NCI-H524 (cell line): ENCODE measurements at regions not wholly inside any gene's neighbourhood (a gene's known extent, or its start where the extent isn't known, plus 50 kb on each side); places are given as distances from the start of the nearest gene placed in this dataset.
"Not testable (repeated sequence)": the region's sequence is repeated elsewhere in the genome, so short reads cannot be mapped to it uniquely, and the experiment has no call there.

Experiments used
- DNase-seq, 2 experiments: peaks; one replicate each; lab custom pipeline; 2025; lab: John Stamatoyannopoulos, UW

DNA sequence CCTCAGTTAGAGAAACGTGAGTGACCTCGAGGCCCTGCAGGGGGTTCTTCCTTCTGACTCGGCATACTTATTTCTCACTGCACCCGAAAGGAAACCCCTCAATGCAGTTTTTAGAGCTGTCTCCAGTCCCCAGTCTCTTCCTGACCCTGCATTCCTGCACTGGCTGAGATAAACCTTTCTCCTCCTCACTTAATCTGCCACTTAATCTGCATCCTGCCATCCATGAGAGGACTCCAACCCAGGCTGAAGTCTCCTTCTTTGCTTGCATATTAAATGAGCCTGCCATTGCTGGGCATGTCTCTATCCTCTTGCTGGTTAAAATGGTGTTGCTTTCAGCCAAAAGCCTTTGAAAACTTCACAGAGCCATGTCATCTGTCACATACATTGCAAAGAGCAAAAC, 125.6 kb upstream of the GATA6 start:
- no peak for DNase-seq

GRCh38 chr18:22044474-22045220, 124.7 kb upstream of the GATA6 start:
- no peak for DNase-seq

- no peak for DNase-seq
Measured at GRCh38 chr18:22045221-22045918, 124.0 kb upstream of the GATA6 start.

DNA sequence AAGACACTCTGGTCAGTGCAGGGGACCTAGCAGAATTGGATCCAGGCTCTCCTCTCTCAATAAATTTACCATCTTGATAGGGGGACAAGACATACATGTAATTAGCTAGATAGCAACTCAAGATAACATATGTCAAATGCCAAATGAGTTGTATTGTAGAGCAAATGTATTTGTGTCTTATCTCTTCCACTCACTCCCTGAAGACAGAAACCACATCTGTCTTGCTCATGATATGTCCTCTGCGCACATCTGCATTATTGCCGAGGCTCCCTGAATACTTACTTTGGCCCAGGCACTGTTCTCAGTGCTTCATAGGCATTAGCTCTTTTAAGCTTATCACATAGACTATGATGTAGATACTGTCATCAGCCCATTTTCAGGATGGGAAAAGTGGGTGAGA, 122.9 kb upstream of the GATA6 start:
- no peak for DNase-seq

DNA sequence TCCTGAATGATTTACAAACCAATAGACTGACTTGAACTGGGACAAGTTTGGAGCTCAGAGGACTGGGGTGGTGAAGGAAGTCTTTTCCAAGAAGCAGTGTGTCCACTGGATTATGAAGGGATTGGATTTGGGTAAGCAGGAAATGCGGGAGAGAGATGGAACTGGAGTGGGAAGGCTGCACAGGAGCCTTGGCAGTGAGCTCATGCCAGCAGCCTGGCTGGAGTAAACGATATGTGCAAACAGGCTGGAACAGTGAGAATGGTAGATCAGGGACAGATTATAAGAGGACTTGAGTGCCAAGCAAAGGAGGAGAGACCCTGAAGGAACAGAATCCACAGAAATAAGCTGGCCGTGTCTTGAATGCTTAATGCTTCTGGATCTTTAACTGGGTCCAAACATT, 121.9 kb upstream of the GATA6 start:
- DNase-seq: no peak

DNA sequence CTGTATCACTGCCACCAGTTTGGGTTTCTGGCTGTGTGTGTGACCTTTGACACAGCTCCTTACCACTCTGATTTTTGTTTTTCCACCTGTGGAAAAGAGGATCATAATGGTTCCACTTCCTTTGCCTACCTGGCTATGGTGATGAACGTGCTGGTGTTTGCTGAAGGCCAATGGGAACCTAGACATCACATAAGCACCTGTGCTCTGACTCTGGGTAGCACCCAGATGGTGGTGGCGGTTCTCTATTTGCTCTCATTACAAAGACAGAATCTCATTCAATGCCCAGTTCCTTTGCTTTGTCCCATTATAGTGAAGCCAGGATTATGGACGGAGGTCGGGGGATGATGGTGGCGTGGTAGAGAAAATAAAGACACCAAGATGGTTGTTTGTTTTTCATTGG, 121.2 kb upstream of the GATA6 start:
- no peak for DNase-seq

DNA sequence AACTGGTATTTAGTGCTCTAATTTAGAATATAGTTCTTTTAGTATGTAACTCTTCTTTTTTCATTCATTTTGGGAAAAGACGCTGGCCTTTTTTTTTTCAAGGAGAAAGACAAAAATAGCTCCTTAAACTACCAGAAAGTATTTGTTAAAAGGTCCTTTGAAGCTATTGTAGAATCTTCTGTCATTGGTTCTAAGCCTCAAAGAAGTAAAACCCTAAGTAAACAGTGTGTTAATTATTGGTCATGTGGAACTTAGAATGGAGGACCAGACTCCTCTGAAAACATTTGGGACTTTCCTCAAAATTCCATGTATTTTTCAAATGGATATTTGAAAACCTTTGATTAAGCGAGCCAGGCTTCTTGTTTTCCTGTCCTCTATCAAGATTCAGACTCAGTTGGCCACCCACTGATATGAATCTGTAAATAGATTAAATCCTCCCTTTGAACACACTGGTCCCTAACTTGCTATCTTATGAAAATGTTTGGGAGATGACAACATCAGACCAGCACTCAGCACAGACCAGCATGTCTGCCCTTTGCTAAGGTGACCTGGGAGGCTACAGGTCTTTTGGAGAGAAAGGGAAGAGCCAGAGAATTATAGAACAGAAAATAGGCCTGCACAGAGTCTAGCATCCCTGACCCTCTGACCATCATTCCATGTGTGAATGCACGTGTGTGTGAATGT, 120.3 kb upstream of the GATA6 start:
- no peak for DNase-seq

DNA sequence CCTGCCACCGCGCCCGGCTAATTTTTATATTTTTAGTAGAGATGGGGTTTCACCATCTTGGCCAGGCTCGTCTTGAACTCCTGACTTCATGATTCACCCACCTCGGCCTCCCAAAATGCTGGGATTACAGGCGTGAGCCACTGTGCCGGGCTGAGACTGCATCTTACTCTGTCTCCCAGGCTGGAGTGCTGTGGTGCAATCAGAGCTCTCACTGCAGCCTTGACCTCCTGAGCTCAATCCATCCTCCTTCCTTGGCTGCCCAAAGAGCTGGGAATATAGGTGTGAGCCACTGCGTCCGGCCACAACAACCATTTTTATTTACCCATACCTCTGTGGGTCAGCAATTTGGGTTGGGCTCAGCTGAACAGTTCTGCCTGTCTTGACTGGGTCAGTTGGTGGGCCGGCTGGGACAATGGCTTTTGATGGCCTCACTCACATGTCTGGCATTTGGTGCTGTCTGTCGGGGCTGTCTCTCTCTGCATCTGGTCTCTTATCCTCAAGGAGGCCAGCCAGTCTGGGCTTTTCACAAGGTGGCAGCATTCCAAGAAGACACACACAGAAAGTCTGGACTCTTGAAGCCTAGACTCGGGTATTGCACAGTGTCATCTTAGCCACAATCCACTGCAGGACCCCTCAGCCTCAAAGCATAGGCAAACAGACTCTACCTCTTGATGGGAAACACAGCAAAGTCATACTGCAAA, 116.8 kb upstream of the GATA6 start:
- DNase-seq: peak; percentile 72 to 80

DNA sequence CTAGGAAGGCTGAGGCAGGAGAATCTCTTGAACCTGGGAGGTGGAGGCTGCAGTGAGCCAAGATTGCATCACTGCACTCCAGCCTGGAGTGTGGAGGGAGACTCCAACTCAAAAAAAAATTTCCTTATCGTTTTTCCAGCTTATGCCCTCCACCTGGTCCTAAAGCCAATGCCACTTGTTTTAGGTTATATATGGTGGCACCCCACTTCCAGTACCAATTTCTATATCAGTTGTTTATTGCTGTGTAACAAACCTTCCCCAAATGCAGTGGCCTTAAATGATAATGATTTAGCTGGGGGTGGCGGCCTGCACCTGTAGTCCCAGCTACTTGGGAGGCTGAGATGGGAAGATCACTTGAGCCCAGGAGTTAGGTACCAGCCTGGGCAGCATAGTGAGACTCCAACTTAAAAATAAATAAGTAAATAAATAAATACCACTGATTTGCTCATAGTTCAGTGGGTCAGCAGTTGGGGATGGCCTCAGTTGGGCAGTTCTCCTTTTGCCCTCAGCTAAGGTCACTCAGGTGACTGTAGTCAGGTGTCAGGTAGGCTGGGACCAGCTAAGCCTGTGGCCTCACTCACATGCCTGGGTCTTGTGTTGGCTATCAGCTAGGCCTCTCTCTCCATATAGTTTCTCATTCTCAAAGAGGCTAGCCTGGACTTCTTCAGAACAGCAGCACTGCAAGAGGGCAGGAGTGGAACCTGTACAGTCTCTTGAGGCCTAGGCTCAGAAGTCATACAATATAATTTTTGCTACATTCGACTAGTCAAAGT, 113.7 kb upstream of the GATA6 start:
- DNase-seq: no peak

GRCh38 chr18:22056950-22057349, 112.4 kb upstream of the GATA6 start:
- no peak for DNase-seq

DNA sequence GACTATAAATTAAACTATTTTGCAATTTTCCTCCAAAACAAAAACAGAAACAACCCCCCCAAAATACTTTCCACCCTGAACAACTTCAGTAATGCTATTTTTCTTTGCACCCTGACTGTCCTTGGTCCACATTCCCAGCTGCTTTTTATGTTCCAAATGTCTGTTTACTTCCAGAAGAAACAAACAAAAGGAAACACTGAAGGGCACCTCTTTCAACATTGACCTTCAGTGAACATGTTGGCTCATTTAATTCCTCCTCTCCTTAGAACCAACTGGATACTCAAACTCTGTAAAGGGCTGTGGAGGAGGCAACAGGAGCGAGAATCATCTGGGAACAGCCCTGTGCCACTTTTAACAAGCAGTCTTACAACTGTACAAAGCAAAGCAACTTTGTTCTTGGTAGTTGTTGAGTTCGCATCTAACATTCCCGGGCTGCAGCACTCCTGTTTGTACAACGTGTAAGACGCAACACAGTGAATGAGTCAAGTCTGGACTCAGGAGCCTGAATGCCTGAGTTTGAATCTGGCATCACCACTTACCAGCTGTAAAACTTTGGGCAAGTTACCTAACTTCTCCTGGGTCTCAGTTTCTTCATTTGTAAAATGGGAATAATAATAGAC, 111.4 kb upstream of the GATA6 start:
- no peak for DNase-seq

DNA sequence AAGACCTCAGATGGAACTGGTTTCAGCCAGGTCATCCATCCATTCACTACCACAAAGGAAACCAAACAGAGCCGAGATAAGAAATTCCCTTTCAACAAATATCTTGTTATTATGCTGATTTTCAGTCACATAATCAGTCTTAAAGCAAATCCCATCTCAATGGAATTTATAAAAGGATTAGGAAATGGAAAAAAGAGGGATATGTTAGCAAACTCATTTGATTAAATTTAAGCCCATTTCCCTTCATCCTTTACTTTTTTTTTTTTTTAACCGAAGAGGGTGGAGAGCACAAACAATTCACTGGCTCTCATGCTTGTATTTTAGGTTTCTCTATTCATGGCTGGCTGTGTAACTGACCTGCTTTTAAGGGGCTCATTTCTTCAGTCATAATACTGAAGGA, 109.0 kb upstream of the GATA6 start:
- no peak for DNase-seq

- DNase-seq: no peak
Measured at GRCh38 chr18:22063102-22063501, 106.3 kb upstream of the GATA6 start.

DNA sequence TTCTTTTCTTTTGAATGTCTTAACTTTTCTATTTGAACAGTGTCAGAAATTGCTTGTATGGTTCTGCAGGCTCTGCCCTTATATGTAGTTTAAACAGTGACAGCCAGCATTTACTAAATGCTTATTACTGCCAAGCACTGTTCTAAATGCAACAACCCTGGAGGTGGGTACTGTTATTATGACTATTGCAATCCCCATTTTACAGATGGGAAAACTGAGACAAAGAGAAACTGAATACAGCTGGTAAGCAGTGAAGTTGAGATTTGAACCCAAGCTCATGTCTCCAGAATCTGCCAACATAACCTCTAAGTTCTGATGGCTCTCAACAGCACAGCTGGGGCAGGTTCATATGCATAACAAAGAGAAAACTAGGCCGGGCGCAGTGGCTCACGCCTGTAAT, 105.7 kb upstream of the GATA6 start:
- DNase-seq: no peak

DNA sequence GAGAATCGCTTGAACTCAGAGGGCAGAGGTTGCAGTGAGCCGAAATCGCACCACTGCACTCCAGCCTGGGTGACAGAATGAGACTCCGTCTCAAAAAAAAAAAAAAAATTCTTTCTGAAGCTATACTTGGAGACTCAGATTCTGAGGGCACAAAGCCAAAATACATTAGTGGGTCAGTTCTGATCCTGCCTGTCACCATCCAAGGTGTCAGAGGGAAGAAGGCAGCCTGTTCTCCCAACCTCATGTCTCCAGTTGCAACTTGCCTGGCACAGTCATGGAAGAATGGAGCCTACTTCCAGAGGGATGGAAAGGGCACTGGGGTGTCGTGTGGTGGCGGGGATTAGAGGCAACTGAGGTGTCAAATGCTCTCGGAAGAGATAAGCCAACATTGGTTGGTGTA, 104.8 kb upstream of the GATA6 start:
- DNase-seq: no peak

- DNase-seq: no peak
Measured at GRCh38 chr18:22065311-22065710, 104.1 kb upstream of the GATA6 start.

- no peak for DNase-seq
Measured at GRCh38 chr18:22066083-22066485, 103.3 kb upstream of the GATA6 start.

- DNase-seq: no peak
Measured at GRCh38 chr18:22067109-22067508, 102.3 kb upstream of the GATA6 start.

DNA sequence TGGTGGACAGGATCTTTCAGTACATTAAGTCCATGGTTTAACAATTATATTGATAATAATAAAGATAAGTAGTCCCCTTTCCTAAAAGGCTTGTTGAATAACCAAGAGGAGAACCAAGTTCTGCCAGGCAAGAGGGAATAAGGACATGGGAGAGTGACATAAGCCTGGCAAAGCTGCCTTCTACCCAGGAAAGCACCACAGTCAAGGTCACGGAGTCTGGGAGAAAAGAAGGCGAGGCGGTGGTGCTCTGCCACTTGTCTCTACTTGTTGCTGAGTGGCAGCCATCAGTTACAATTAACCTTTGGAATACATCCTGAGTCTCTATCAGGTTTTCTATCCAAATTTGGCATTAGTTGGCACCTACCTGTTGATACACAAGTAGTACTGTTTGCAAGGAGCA, 101.7 kb upstream of the GATA6 start:
- no peak for DNase-seq

- not testable (repeated sequence) for DNase-seq
Measured at GRCh38 chr18:22068784-22069183, 100.6 kb upstream of the GATA6 start.

- no peak for DNase-seq
Measured at GRCh38 chr18:22069916-22070315, 99.5 kb upstream of the GATA6 start.
